A549 (cell line): ENCODE measurements at regions not wholly inside any gene's neighbourhood (a gene's known extent, or its start where the extent isn't known, plus 50 kb on each side); places are given as distances from the start of the nearest gene placed in this dataset.

Experiments used
- ATAC-seq, 2 experiments: fragments of 200-7000 bp in 1 of 2; fragments of >200 bp in 1 of 2; cut with Nextera tagmentation in 1 of 2; cut with Tn5 transposase in 1 of 2; 3 replicates each; pipeline versions ENCODE4 v1.8.0 to v1.9.1; 2018 to 2020; ENCODE audit warnings: mild to moderate bottlenecking in 1 of 2, moderate library complexity in 1 of 2
- CTCF ChIA-PET: fragments of 300-600 bp; sonication (Branson Sonifier 250); formaldehyde crosslinking; extraction: SDS; loops from one replicate; lab custom pipeline; 2021; ENCODE audit warnings: antibody characterized with exemption, inconsistent platforms; lab: Yijun Ruan, JAX
- POLR2A ChIA-PET: fragments of 350-600 bp; formaldehyde crosslinking; extraction: SDS; loops from one replicate; lab custom pipeline; 2021; ENCODE audit warnings: antibody characterized with exemption, inconsistent platforms; lab: Yijun Ruan, JAX
- DNase-seq, 2 experiments: peaks; one replicate each; pipeline versions ENCODE4 v3.0.0 to v3.0.0-alpha.2; 2011 to 2016; ENCODE audit warnings: low read depth in 1 of 2, low spot score in 1 of 2
- FAIRE-seq: peaks from 2 replicates; lab custom pipeline; 2011; peaks lifted over from hg19 to GRCh38; lab: Jason Lieb, UNC
- H3K27ac ChIP-seq, 2 experiments: fragments of >200 bp; sonication (Bioruptor Twin); formaldehyde crosslinking; 3 replicates each; pipeline ENCODE4 v1.5.1; 2016 to 2017
- H3K4me1 ChIP-seq: fragments of >200 bp; sonication (Bioruptor Twin); formaldehyde crosslinking; 3 replicates; pipeline ENCODE4 v1.6.1; 2016
- H3K4me2 ChIP-seq: fragments of >200 bp; sonication (Bioruptor Twin); formaldehyde crosslinking; 3 replicates; pipeline ENCODE4 v1.6.1; 2016
- H3K4me3 ChIP-seq: fragments of >200 bp; sonication (Bioruptor Twin); formaldehyde crosslinking; 3 replicates; pipeline ENCODE4 v1.5.1; 2016
- H3K9me3 ChIP-seq: fragments of >200 bp; sonication (Bioruptor Twin); formaldehyde crosslinking; 3 replicates; pipeline ENCODE4 v1.6.1; 2016
- CBX2 ChIP-seq: fragments of 200-600 bp; sonication (generic); IDR thresholded peaks from 2 replicates; pipeline ENCODE4 v1.6.1; 2016; ENCODE audit warnings: low read depth, mild to moderate bottlenecking, borderline replicate concordance
- CEBPB ChIP-seq, 2 experiments: fragments of >200 bp in 1 of 2; sonication (Bioruptor Twin) in 1 of 2; formaldehyde crosslinking in 1 of 2; IDR thresholded peaks; 2 replicates each; pipeline ENCODE4 v1.6.1; 2012 to 2016
- FOXS1 ChIP-seq: fragments of 250-450 bp; sonication (Bioruptor Pico); IDR thresholded peaks from 2 replicates; pipeline ENCODE4 v1.5.0; 2020; ENCODE audit warnings: mild to moderate bottlenecking, moderate library complexity
- HEYL ChIP-seq: fragments of 250-450 bp; sonication (Bioruptor Pico); IDR thresholded peaks from 2 replicates; pipeline ENCODE4 v1.8.0; 2021; ENCODE audit warnings: mild to moderate bottlenecking, moderate library complexity
- JUNB ChIP-seq: fragments of >200 bp; sonication (Bioruptor Twin); formaldehyde crosslinking; IDR thresholded peaks from 2 replicates; pipeline ENCODE4 v1.6.1; 2016
- KDM5A ChIP-seq: fragments of 200-600 bp; sonication (generic); IDR thresholded peaks from 2 replicates; pipeline ENCODE4 v1.6.1; 2016; ENCODE audit warnings: antibody characterized with exemption, mild to moderate bottlenecking
- MAFK ChIP-seq: fragments of 450-650 bp; IDR thresholded peaks from 2 replicates; pipeline ENCODE4 v1.6.1; 2014; ENCODE audit not compliant: partially characterized antibody
- MAZ ChIP-seq: fragments of 150-350 bp; IDR thresholded peaks from 2 replicates; pipeline ENCODE4 v1.6.1; 2014; ENCODE audit warnings: antibody characterized with exemption, low read depth, low read length, borderline replicate concordance
- POLR2AphosphoS2 ChIP-seq: conservative IDR thresholded peaks from 2 replicates; pipeline ENCODE4 v1.6.1; 2012; ENCODE audit warnings: low read length, improper control_type of control experiment, inconsistent platforms
- RAD21 ChIP-seq, 2 experiments: fragments of >200 bp in 1 of 2; sonication (Bioruptor Twin) in 1 of 2; formaldehyde crosslinking in 1 of 2; IDR thresholded peaks in 1 of 2; conservative IDR thresholded peaks in 1 of 2; 2 replicates in 1 of 2; 3 replicates in 1 of 2; pipeline ENCODE4 v1.6.1; 2012 to 2018; ENCODE audit warnings: inconsistent platforms in 1 of 2
- RCOR1 ChIP-seq: fragments of 150-350 bp; IDR thresholded peaks from 2 replicates; pipeline ENCODE4 v1.6.1; 2014; ENCODE audit warnings: antibody characterized with exemption, low read length, low read depth
- RFX5 ChIP-seq: fragments of 450-650 bp; IDR thresholded peaks from 2 replicates; pipeline ENCODE4 v1.7.1; 2014; ENCODE audit warnings: antibody characterized with exemption, mild to moderate bottlenecking, moderate library complexity
- RNF2 ChIP-seq: fragments of 200-600 bp; sonication (generic); IDR thresholded peaks from 2 replicates; pipeline ENCODE4 v1.6.1; 2016; ENCODE audit warnings: low read depth, mild to moderate bottlenecking, antibody characterized with exemption, moderate library complexity, borderline replicate concordance
- SREBF2 ChIP-seq: fragments of 450-650 bp; IDR thresholded peaks from 2 replicates; pipeline ENCODE4 v1.6.1; 2014; ENCODE audit warnings: mild to moderate bottlenecking, moderate library complexity
- ZNF302 ChIP-seq: fragments of 250-450 bp; sonication (Bioruptor Pico); IDR thresholded peaks from 2 replicates; pipeline ENCODE4 v1.9.0; 2021; ENCODE audit warnings: inconsistent platforms, mild to moderate bottlenecking, moderate library complexity
- WGBS: methylation state at CpG from one replicate; pipeline ENCODE4 v1.1.6; 2017; ENCODE audit errors: missing lambda C conversion rate; 5-methylcytosine and 5-hydroxymethylcytosine counted together
- TF ChIP-seq, protein P1 (sequence below): fragments of 200-600 bp; sonication (generic); IDR thresholded peaks from 2 replicates; pipeline ENCODE4 v1.6.1; 2016; ENCODE audit warnings: antibody characterized with exemption, mild to moderate bottlenecking, moderate library complexity
- TF ChIP-seq, protein P2 (sequence below): fragments of 250-450 bp; sonication (Bioruptor Pico); IDR thresholded peaks from 2 replicates; pipeline ENCODE4 v1.5.0; 2021; ENCODE audit warnings: mild to moderate bottlenecking, moderate library complexity, borderline replicate concordance
- TF ChIP-seq, protein P3 (sequence below): fragments of >200 bp; sonication (Bioruptor Twin); formaldehyde crosslinking; IDR thresholded peaks from 3 replicates; pipeline ENCODE4 v1.6.1; 2016
- TF ChIP-seq, protein P4 (sequence below): fragments of 150-350 bp; IDR thresholded peaks from 2 replicates; pipeline ENCODE4 v1.6.1; 2014; ENCODE audit warnings: low read depth, mild to moderate bottlenecking, low read length
- TF ChIP-seq, protein P5 (sequence below): fragments of >200 bp; sonication (Bioruptor Twin); formaldehyde crosslinking; IDR thresholded peaks from 3 replicates; pipeline ENCODE4 v1.5.1; 2016

DNA sequence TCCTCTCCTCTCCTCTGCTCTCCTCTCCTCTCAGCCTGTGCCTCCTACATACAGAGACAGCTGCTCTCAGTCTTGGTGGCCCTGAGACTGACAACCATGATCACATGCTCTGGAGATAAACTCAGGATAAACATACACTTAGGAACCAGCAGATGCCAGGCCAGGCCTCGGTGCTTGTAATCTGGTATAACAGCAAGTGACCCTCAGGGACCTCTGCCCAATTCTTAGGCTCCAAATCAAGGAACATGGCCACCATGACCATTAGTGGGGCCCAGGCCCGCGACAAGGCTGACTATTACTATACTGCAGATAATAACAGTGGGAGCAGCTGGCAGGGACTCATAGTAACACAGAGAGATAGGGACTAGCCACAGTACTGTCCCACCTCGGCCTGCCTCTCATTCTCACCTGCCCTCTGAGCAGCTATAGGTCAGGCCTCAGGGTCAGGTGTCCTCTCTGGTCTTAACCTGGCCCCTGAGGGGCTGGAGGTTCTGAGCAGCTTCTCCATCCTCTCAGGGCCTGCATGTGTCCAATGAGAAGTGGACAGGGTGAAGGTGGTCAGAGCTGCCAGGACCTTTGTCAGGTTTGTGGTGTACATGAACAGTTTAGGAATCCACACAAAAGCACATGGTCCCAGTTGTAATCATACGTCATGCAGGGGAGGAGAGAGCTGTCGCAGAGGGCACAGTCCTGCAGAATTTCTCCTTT, 106.1 kb downstream of the GGTLC2 start (continued):
- TF ChIP-seq, protein P1, sequence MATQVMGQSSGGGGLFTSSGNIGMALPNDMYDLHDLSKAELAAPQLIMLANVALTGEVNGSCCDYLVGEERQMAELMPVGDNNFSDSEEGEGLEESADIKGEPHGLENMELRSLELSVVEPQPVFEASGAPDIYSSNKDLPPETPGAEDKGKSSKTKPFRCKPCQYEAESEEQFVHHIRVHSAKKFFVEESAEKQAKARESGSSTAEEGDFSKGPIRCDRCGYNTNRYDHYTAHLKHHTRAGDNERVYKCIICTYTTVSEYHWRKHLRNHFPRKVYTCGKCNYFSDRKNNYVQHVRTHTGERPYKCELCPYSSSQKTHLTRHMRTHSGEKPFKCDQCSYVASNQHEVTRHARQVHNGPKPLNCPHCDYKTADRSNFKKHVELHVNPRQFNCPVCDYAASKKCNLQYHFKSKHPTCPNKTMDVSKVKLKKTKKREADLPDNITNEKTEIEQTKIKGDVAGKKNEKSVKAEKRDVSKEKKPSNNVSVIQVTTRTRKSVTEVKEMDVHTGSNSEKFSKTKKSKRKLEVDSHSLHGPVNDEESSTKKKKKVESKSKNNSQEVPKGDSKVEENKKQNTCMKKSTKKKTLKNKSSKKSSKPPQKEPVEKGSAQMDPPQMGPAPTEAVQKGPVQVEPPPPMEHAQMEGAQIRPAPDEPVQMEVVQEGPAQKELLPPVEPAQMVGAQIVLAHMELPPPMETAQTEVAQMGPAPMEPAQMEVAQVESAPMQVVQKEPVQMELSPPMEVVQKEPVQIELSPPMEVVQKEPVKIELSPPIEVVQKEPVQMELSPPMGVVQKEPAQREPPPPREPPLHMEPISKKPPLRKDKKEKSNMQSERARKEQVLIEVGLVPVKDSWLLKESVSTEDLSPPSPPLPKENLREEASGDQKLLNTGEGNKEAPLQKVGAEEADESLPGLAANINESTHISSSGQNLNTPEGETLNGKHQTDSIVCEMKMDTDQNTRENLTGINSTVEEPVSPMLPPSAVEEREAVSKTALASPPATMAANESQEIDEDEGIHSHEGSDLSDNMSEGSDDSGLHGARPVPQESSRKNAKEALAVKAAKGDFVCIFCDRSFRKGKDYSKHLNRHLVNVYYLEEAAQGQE = no peak
- TF ChIP-seq FOXS1 = no peak
- TF ChIP-seq RCOR1 = no peak
- TF ChIP-seq, protein P2, sequence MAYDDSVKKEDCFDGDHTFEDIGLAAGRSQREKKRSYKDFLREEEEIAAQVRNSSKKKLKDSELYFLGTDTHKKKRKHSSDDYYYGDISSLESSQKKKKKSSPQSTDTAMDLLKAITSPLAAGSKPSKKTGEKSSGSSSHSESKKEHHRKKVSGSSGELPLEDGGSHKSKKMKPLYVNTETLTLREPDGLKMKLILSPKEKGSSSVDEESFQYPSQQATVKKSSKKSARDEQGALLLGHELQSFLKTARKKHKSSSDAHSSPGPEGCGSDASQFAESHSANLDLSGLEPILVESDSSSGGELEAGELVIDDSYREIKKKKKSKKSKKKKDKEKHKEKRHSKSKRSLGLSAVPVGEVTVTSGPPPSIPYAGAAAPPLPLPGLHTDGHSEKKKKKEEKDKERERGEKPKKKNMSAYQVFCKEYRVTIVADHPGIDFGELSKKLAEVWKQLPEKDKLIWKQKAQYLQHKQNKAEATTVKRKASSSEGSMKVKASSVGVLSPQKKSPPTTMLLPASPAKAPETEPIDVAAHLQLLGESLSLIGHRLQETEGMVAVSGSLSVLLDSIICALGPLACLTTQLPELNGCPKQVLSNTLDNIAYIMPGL (CRISPR knock-in tag) = no peak
- TF ChIP-seq, protein P3, sequence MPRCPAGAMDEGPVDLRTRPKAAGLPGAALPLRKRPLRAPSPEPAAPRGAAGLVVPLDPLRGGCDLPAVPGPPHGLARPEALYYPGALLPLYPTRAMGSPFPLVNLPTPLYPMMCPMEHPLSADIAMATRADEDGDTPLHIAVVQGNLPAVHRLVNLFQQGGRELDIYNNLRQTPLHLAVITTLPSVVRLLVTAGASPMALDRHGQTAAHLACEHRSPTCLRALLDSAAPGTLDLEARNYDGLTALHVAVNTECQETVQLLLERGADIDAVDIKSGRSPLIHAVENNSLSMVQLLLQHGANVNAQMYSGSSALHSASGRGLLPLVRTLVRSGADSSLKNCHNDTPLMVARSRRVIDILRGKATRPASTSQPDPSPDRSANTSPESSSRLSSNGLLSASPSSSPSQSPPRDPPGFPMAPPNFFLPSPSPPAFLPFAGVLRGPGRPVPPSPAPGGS = no peak
- TF ChIP-seq, protein P4, sequence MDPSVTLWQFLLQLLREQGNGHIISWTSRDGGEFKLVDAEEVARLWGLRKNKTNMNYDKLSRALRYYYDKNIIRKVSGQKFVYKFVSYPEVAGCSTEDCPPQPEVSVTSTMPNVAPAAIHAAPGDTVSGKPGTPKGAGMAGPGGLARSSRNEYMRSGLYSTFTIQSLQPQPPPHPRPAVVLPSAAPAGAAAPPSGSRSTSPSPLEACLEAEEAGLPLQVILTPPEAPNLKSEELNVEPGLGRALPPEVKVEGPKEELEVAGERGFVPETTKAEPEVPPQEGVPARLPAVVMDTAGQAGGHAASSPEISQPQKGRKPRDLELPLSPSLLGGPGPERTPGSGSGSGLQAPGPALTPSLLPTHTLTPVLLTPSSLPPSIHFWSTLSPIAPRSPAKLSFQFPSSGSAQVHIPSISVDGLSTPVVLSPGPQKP = no peak
- no peak for TF ChIP-seq MAZ
- no peak for TF ChIP-seq MAFK
- no peak for TF ChIP-seq RNF2
- no peak for TF ChIP-seq CEBPB (IDR thresholded peaks at IDR 0.05)

DNA sequence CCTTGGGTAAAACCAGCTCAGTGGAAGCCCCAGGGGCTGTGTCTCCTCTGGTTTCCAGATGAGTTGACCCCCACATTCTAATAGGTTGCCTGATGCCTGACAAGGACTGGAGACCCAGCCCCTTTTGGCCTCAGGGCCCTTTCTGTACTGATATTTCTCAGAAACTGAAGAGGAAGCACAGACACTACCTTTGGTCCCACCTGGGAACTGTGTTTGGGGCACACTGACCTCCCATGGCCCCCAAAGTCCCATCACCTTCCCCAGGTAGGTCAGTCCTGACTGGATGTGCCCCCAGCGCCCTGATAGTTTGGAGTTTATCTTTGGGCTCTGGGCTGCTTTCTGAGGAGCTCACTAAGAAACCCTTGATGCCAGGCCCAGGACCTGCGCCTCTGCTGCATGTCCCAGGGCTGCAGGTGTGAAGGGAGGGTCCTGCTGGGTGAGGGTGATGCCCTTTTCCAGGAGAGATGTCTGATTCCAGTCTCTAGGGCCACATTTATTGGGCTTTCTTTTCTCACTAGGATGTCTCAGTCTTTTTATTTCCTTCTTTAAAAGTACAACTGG, 106.7 kb downstream of the GGTLC2 start:
- no peak overlapping the region for H3K4me2 ChIP-seq
- ChIA-PET POLR2A (no interaction called here), CTCF (interaction anchor here (0.9 to 4.0 kb wide), 12 partner anchors 19 to 377 kb away, joined by 3 to 31 read pairs (median 4); no protein-coding TSS in a partner anchor)
- H3K4me1 ChIP-seq = peaks cover 5% of the 10 kb centered on the region; the same call in 1 of the 3 replicates
- no peak overlapping the region for H3K27ac ChIP-seq
- WGBS = 70% methylated on average over 2 of the region's 2 CpGs
- H3K4me3 ChIP-seq = no peak overlapping the region
- FAIRE-seq = no peak
- no peak for ATAC-seq
- no peak for DNase-seq
- TF ChIP-seq HEYL (CRISPR knock-in tag) = no peak
- no peak for TF ChIP-seq CBX2
- TF ChIP-seq RNF2 = no peak
- no peak for TF ChIP-seq POLR2AphosphoS2
- TF ChIP-seq MAFK = no peak
- no peak for TF ChIP-seq KDM5A
- no peak for TF ChIP-seq ZNF302 (CRISPR knock-in tag)
- TF ChIP-seq, protein P5, sequence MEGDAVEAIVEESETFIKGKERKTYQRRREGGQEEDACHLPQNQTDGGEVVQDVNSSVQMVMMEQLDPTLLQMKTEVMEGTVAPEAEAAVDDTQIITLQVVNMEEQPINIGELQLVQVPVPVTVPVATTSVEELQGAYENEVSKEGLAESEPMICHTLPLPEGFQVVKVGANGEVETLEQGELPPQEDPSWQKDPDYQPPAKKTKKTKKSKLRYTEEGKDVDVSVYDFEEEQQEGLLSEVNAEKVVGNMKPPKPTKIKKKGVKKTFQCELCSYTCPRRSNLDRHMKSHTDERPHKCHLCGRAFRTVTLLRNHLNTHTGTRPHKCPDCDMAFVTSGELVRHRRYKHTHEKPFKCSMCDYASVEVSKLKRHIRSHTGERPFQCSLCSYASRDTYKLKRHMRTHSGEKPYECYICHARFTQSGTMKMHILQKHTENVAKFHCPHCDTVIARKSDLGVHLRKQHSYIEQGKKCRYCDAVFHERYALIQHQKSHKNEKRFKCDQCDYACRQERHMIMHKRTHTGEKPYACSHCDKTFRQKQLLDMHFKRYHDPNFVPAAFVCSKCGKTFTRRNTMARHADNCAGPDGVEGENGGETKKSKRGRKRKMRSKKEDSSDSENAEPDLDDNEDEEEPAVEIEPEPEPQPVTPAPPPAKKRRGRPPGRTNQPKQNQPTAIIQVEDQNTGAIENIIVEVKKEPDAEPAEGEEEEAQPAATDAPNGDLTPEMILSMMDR = no peak
- TF ChIP-seq SREBF2 = no peak
- TF ChIP-seq RFX5 = no peak
- no peak for TF ChIP-seq RCOR1
- TF ChIP-seq JUNB = no peak
- no peak for TF ChIP-seq RAD21 (conservative IDR thresholded peaks at IDR 0.05 in 1 of 2, IDR thresholded peaks at IDR 0.05 in 1 of 2)
- no peaks in the 10 kb centered on the region for H3K9me3 ChIP-seq
